WI38 (cell line): ENCODE measurements at regions not wholly inside any gene's neighbourhood (a gene's known extent, or its start where the extent isn't known, plus 50 kb on each side); places are given as distances from the start of the nearest gene placed in this dataset.

Experiments used
- H3K4me3 ChIP-seq: 2 replicates; pipeline ENCODE4 v1.5.1; 2011; ENCODE audit warnings: low read depth, mild to moderate bottlenecking, control low read depth, low read length
- CTCF ChIP-seq: IDR thresholded peaks from 2 replicates; pipeline ENCODE4 v1.5.1; 2012; ENCODE audit warnings: low read depth, mild to moderate bottlenecking, control low read depth, low read length

DNA sequence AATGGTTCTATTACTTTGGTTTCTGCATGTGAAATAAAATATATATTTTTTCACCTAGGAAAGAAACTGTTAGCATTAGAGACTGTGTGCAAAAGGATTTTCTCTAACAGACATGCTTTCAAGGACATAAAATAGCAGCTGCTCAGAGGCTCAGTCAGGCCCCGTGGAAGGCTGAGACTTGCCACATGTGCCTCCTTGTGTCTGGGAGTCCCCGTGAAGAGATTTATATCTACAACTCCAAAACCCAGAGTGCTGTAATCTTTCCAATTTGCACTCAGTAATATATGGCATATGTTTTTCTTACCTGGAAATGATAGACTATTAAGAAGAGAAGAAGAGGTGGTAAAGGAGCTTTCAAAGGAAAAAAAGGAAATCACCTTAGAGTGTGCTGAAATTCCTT, 371.6 kb upstream of the OBI1 start:
- TF ChIP-seq CTCF = no peak
- no peak overlapping the region for H3K4me3 ChIP-seq

DNA sequence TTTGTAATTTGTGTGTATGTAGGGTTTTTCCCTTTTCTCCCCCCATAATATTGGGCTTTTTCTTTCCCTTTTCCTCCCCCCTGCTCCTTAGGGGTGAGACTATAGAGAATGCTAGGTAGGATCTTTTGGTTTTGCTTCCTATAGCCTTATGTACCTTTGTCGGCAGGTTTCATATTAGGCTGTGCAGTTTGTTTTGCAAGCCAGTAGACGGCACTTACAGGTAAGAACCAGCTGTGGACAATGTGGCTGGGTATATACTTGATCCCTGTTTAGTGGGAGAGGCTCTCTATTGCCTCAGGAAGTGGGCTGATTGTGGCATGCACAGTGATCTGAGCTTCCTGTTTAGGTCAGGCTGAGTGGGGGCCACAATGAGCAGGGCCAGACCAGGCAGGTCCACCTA, 359.2 kb upstream of the OBI1 start:
- no peak for TF ChIP-seq CTCF

DNA sequence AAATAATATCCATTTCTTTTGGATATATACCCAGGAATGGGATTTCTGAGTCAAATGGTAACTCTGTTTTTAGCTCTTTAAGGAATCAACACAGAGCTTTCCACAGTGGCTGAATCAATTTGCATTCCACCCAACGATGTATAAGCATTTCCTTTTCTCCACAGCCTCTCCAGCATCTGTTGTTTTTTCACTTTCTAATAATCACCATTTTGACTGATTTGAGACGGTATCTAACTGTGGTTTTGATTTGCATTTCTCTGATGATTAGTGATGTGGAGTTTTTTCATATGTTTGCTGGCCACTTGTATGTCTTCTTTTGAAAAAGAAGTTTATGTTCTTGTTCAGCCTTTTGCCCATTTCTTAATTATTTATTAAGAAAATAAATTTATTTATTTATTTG, 352.2 kb upstream of the OBI1 start:
- TF ChIP-seq CTCF = no peak
- no peak overlapping the region for H3K4me3 ChIP-seq

More for the DNA sequence above, 359.2 kb upstream of the OBI1 start:
- H3K4me3 ChIP-seq = no peak overlapping the region

GRCh38 chr13:79003989-79004898, 345.3 kb upstream of the OBI1 start:
- H3K4me3 ChIP-seq = no peak overlapping the region
- no peak for TF ChIP-seq CTCF

DNA sequence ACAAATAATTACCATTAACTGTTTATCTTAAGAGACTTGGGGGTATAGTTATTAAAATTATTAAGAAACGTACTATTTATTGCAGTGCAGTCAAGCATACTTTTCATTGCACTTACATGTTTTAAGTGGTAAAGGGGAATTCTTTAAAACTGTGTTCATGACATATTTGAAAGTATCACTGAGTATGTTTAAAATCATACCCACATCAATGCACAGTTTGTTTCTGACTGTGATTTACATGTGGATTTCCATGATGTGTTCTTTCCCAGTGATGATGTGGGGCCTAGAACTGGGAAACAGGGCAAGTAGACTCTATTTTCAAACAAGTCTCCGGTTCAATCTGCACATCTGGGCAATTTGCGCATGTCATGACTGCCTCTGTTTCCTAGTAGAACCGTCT, 340.5 kb upstream of the OBI1 start:
- TF ChIP-seq CTCF = no peak
- H3K4me3 ChIP-seq = no peak overlapping the region

DNA sequence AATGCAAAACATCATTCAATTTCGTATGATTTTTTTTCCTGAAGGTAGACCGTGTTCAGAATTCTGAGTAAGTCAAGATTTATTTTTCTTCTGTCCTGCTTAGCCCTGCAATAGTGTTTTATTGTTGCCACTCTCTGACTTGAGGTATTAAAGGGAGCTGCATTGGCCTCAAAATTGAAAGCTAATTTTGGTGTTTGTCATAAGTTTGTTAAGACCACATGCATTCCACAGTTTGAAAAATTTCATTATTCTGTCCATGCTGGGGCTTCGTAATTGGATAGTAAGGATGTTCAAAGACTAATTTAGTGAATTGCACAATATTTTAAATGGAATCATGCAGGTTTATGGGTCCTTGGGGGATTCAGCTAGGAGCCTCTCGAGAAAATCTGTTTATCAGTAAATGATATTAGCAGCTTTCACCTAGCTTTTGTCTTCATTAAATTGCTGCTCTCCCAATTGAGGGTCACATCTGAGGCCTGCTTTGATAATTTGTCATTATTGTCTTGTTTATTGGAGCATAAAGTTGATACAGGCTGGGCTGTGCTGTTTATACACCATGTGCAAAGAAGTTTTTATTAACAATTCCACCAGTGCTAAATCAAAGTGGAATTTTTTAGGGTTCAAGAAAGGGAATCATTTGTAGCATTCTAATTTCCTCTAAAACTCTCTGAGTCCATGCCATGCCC, 339.8 kb upstream of the OBI1 start:
- H3K4me3 ChIP-seq = no peak overlapping the region
- TF ChIP-seq CTCF = no peak
